Thoracic aorta (tissue), 2 donors: ENCODE measurements at regions not wholly inside any gene's neighbourhood (a gene's known extent, or its start where the extent isn't known, plus 50 kb on each side); places are given as distances from the start of the nearest gene placed in this dataset.

Experiments used
- ATAC-seq: fragments of 150-250 bp; one replicate; pipeline ENCODE4 v1.8.0; 2017; ENCODE audit warnings: low read depth; ENCODE audit not compliant: insufficient number of reproducible peaks, low FRiP score
- DNase-seq: peaks from one replicate; pipeline ENCODE4 v3.0.0-alpha.2; 2020; ENCODE audit warnings: low spot score
- H3K27ac ChIP-seq, 2 donors: fragments of 200-600 bp; sonication (generic); 1 replicate in 1 of 2; 2 replicates in 1 of 2; pipeline ENCODE4 v1.5.1; 2016; ENCODE audit warnings: mild to moderate bottlenecking in 2 of 2, moderate library complexity in 2 of 2
- H3K27me3 ChIP-seq: fragments of 200-600 bp; sonication (generic); replicated peaks from 2 replicates; pipeline ENCODE4 v1.6.0; 2016; ENCODE audit warnings: mild to moderate bottlenecking; ENCODE audit not compliant: insufficient read depth
- H3K36me3 ChIP-seq: fragments of 200-600 bp; sonication (generic); one replicate; pipeline ENCODE4 v1.5.1; 2016
- H3K4me1 ChIP-seq, 2 donors: fragments of 200-600 bp; sonication (generic); 1 replicate in 1 of 2; 2 replicates in 1 of 2; pipeline versions ENCODE4 v1.5.1 to v1.6.0; 2016; ENCODE audit warnings: low read depth in 2 of 2, mild to moderate bottlenecking in 1 of 2; ENCODE audit not compliant: control insufficient read depth in 1 of 2
- H3K4me3 ChIP-seq: fragments of 200-600 bp; sonication (generic); 2 replicates; pipeline ENCODE4 v1.5.1; 2016; ENCODE audit warnings: mild to moderate bottlenecking
- H3K9me3 ChIP-seq: fragments of 200-600 bp; sonication (generic); 2 replicates; pipeline ENCODE4 v1.5.1; 2016
- TF ChIP-seq, protein P1 (sequence below): fragments of 200-600 bp; sonication (generic); IDR thresholded peaks from one replicate; pipeline ENCODE4 v1.5.1; 2019; ENCODE audit warnings: antibody characterized with exemption

DNA sequence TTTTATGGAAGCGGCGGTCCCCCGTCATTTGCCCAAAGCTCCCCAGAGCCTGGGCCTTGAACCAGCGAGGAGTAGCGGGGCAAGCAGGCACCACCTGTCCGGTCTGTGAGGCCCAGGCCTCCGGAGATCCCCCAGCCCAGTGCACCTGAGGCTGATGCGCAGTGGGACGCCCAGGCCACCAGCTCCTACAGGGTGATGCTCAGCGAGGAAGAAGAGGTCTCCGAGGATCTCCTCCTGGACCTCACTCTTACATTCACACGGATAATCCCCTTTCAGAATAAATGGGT is 220.2 kb downstream of the NDUFA10 start:
- TF ChIP-seq, protein P1, sequence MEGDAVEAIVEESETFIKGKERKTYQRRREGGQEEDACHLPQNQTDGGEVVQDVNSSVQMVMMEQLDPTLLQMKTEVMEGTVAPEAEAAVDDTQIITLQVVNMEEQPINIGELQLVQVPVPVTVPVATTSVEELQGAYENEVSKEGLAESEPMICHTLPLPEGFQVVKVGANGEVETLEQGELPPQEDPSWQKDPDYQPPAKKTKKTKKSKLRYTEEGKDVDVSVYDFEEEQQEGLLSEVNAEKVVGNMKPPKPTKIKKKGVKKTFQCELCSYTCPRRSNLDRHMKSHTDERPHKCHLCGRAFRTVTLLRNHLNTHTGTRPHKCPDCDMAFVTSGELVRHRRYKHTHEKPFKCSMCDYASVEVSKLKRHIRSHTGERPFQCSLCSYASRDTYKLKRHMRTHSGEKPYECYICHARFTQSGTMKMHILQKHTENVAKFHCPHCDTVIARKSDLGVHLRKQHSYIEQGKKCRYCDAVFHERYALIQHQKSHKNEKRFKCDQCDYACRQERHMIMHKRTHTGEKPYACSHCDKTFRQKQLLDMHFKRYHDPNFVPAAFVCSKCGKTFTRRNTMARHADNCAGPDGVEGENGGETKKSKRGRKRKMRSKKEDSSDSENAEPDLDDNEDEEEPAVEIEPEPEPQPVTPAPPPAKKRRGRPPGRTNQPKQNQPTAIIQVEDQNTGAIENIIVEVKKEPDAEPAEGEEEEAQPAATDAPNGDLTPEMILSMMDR: no peak
- ATAC-seq: no peak
- no peak for DNase-seq
- Histone ChIP-seq H3K27me3 (no peaks in the 10 kb centered on the region), H3K9me3 (no peaks in the 10 kb centered on the region), H3K4me3 (no peak overlapping the region), H3K27ac (no peak overlapping the region), H3K36me3 (no peaks in the 10 kb centered on the region), H3K4me1 (peaks cover 0 to 5% of the 10 kb centered on the region in 2 donors)

DNA sequence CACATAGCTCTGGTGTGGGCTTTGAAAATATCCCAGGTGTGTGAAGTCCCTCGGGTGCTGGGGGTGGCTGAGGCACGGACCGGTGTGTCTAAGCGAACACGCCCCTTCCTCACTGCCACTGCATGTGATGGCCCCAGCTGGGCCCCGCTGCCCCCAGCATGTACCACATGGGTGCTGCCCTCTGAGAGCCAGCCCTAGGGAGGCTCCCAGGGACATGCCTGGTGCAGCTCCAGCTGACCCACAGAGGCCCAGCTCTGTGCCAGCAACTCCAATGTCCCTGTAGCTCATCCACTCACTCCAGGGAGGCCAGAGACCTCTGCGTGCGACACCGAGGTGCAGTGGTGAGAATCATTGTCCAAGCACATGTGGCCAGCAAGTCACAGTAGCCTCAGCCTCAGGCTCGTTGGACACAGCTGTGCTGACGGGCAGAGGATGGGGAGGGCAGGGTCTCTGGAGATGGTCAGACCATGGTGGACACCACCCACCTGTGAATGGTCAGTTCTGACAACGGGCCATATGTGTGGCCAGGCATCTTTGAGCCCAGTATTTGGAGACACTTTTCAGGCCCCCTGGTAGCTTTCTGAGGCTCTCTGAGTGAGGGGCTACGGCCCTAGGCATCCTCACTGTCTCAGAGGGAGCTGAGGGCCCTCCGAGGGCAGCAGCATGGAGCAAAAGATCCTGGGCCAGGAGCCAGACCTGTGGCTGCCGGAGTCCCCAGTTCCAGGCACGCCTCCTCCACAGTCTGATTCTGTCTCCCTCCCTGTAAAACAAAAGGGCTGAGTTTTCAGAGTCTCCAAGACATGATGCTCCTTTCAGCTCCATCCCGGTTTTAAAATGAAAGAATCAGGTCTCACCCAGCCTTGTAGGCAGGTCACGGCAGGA is 220.7 kb downstream of the NDUFA10 start:
- DNase-seq: no peak
- TF ChIP-seq, protein P1: no peak
- ATAC-seq: no peak
- Histone ChIP-seq H3K27ac (no peak overlapping the region), H3K9me3 (no peaks in the 10 kb centered on the region), H3K4me3 (no peak overlapping the region), H3K4me1 (no peaks in the 10 kb centered on the region), H3K27me3 (no peaks in the 10 kb centered on the region), H3K36me3 (no peaks in the 10 kb centered on the region)

DNA sequence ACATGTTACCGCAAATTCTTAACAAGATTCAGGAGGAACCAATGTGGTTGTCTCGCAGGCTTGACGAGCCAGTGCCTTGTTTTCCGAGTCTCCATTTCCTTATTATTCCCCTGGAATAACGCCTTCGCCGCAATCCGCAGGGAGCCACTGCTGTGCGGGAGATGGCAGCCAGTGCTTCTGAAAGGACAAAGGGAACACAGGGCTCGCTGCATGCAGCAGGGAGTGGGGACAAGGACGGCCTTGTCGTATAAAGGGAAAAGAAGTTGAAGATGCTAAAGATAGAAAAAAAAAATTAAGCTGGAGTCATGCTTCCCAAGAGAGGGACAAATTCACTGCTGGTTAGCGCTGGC is 221.4 kb downstream of the NDUFA10 start:
- no peaks in the 10 kb centered on the region for H3K36me3 ChIP-seq
- H3K27ac ChIP-seq: no peak overlapping the region
- no peak overlapping the region for H3K4me3 ChIP-seq
- no peaks in the 10 kb centered on the region for H3K9me3 ChIP-seq
- DNase-seq (no peak), ATAC-seq (no peak)
- H3K27me3 ChIP-seq: no peaks in the 10 kb centered on the region
- no peaks in the 10 kb centered on the region for H3K4me1 ChIP-seq
- TF ChIP-seq, protein P1: no peak

DNA sequence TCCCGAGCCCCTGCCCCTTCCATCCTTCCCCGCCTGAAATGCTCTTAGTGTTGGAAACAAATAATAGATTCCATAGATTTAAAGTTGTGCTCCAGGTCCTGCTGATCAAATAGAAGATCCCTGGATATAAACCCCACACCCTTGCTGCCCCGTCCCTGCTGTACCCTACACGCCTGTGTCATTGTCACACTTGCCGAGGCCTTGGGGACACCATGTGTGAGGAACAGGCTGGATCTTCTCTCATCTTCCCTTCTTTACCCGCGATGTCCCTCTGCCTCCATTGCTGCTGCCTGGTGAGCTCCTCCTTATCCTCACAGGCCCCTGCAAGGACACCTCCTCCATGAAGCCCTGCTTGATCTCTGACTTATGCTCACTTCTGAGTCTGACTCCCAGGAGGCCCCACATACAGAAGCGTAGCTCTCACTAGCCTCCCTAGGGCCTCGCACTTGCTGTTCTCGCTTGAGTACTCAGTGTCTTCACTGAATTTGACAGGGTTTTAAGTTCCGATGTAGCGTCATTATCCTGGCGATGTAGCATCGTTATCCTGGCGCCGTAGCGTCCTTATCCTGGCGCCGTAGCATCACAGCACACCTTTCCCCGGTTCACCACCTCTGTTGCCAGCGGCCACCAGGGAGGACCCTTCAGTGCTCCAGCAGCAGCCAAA is 221.9 kb downstream of the NDUFA10 start:
- no peaks in the 10 kb centered on the region for H3K4me1 ChIP-seq
- H3K9me3 ChIP-seq: no peaks in the 10 kb centered on the region
- H3K27ac ChIP-seq: no peak overlapping the region
- H3K36me3 ChIP-seq: no peaks in the 10 kb centered on the region
- H3K27me3 ChIP-seq: no peaks in the 10 kb centered on the region
- no peak for DNase-seq
- TF ChIP-seq, protein P1: no peak
- no peak overlapping the region for H3K4me3 ChIP-seq
- ATAC-seq: no peak

DNA sequence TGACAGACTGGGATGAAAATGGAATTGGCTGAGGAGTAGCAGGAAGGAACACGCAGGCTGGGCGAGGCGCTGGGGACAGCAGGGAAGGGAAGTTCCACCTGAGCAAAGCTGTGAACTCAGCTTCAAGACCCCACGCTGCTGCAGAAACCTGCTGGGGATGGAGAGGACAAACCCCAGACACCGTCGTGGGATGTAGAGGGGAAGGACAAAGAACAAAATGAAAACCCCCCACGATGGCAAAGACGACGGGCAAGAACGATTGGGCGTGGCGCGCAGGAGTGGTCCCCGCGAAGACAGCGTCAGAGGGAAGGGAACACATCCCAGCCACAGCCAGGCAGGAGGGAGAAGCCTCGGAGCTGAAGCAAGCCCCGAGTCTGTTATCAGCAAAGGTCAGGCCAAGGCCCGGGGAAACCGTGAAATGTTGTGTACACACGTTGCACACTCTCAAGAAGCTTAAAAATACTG is 222.9 kb downstream of the NDUFA10 start:
- ATAC-seq (no peak), DNase-seq (no peak)
- Histone ChIP-seq H3K36me3 (no peaks in the 10 kb centered on the region), H3K27ac (no peak overlapping the region), H3K27me3 (no peaks in the 10 kb centered on the region), H3K4me3 (no peak overlapping the region), H3K9me3 (no peaks in the 10 kb centered on the region), H3K4me1 (no peaks in the 10 kb centered on the region)
- TF ChIP-seq, protein P1: no peak
